HG03280 (cell line): ENCODE measurements at regions not wholly inside any gene's neighbourhood (a gene's known extent, or its start where the extent isn't known, plus 50 kb on each side); places are given as distances from the start of the nearest gene placed in this dataset.

ENCODE experiments used
- ATAC-seq: cut with Tn5 transposase; IDR thresholded peaks from one replicate; pipeline ENCODE4 v1.9.1; 2021; ENCODE audit warnings: mild to moderate bottlenecking, moderate library complexity; ENCODE audit not compliant: unreplicated experiment

DNA sequence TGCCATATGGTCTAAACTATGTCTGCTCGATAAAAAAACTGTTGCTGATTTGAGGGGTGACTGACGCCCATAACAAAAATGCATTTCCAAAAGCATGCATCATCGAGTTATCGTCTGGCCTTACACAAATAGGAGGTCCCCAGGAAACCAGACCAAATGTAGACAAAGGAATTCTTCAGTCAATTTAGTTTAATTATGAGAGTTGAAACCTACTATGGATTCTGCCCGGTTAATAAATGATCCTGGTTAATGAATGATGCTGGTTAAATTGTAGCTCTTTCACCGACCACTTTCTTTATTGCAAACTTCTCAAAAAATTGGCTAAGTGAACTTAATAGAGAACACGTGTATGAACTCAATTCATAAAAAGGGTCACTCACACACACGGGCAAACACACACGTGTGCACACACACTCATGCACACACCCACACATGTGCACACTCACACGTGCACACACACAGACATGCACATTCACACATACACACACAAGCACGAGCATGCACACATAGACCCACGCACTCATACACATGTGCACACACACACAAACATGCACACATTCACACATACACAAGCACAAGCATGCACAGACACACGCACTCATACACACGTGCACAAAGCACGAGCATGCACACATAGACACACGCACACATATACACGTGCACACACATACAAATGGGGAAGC, 59.0 kb upstream of the SALL3 start:
- no peak for ATAC-seq

DNA sequence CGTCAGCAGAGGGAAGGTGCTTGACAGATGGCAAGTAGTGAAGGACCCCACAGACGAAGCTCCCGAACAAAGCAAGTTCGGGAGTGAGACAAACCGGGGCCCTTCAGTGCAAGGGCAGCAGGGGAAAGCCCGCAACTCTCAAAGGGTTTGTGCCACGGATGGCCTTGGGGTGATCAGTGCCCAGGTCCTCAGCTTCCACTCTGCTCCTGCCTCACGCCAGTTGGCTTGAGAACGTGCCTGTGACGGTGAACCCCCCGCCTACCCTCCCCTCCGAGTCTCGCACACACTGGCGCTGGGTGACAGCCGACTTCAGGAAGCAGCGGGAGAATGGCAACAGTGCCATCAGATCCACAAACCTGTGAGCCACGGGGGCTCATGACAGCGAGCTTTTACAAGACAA, 56.8 kb upstream of the SALL3 start:
- no peak for ATAC-seq

DNA sequence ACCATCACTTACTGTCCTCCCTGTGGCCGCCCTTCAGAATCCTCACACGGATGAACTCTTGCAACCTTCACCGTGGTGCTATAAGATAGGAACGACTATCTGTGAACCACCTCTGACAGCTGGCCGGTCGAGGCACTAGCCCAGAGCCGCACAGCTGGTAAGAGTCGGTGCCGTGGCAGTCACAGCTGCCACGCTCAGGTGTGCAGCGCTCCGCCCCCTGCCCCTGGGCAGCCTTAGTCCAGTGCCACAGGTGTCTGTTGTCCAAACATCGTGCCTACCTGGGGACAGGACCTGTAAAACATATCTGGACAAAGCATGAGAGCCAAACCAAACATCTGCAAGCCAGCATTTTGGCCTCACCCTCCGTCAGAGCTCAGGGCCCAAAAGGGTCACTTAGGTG, 55.3 kb upstream of the SALL3 start:
- no peak for ATAC-seq

DNA sequence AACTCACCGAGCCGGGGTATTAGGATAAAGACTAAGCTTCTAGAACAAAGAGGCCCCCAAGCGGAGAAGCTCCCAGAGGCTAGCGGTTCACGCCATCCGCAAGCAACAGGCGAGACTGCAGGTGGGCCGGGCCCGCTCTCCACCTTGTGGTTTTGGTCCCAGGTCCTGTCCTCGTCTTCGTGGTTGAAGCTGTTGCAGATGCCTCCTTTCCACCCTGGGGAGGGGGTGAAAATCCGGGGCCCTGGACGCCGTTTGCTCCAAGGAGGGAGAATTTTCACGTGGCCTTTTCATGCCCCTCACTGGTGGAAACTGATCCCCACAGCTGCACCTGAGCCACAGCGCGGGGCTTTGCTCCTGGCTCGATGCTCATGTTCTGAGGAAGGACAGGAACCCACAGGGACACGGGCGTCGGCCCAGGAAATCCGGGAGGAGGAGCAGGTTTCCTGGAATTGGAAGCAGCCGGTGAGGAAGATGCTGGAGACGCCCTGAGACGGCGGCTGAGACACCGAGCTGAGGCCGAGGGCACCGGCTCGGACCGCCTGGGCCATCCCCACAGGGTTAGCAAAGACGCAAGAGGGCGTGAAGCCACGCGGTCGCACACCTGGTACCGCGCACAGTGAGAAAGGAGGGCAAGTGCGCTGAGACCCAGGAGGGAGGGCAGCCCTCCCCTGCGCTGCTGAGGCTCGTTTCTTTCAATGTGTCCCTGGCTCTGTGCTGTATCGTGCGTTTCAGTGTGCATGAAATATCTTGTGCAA, 54.7 kb upstream of the SALL3 start:
- ATAC-seq = no peak

DNA sequence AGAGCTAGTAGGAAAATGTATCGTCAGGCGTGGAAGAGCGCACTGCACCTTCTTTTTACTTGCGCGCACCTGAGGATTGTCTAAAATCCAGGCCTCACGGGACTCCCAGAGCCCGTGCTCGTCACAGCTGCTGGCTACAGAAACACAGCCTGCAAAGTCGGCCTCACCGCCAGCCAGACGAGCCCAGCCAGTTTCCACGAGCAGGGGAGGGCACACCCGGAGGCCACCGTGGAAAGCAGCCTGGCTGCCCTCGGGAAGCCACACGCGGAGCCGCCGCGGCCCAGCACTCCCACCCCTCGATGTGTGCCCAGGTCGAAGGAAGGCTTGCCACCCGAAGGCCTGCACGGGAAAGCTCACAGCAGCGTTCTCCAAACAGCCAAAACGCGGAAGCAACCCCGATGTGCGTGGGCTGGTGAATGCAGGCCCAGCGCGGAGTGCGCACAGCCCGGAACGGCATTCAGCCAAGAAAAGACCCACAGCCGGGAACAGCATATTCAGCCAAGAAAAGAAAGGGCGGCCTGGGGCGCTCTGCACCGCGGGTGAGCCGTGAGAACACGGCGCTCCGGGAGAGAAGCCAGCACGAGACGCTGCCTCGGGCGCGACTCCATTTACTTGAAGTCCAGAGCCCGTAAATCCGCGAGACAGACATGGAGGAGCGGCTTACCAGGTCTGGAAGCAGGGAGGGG, 53.9 kb upstream of the SALL3 start:
- ATAC-seq = no peak

DNA sequence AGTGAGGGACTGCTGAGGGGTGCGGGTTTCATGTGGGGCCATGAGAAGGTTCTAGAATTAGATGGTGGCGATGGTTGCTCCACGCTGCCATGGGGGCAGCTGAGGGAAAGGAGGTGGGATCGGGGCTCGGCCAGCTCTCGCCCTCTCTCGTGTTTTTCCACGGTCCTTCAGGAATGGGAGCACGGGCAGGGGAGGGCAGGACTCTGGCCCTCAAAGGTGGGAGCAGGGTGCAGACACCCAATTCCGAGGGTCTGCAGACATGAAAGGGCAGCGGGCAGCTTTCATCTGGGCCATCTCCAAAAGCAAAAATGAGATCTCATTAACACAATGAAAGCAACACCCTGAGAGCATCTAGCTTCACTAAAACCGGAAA, 53.4 kb upstream of the SALL3 start:
- no peak for ATAC-seq

DNA sequence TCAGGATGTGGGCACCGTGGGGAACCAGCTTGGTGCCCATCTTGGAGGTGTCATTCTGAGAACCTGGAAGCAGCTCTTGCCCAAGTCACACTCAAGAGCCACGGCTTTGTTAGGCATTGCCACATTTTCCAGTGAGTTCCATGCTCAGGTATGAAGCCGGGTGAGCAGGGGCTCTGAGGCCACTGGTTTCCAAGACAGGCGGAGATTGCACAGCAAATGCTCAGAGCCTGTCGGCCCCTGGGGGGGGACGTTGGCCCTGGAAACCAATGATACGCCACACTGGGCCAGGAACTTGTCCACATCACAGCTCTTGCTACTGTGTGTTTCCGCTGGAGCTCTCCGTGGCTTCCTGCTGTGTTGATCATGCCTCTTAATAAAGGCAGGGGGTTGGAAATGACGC, 52.5 kb upstream of the SALL3 start:
- no peak for ATAC-seq

DNA sequence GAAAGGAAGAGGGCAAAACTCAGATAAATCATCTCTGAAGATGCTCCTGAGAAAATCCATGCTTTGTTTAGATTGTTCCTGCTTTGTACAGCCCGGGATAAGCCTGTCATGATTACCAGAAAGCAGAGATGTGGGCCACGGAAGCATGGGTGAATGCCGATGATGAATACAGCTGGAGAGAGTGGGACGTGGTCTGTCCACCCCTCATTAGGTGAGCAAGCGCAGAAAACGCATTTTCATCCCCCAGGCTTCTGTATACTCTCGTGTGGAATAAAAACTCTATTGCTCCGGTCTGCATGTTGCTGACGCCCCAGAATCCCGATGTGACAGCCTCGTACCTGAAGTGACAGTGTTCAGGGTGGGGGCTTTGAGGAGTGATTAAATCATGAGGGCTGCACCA, 52.0 kb upstream of the SALL3 start:
- ATAC-seq = no peak

DNA sequence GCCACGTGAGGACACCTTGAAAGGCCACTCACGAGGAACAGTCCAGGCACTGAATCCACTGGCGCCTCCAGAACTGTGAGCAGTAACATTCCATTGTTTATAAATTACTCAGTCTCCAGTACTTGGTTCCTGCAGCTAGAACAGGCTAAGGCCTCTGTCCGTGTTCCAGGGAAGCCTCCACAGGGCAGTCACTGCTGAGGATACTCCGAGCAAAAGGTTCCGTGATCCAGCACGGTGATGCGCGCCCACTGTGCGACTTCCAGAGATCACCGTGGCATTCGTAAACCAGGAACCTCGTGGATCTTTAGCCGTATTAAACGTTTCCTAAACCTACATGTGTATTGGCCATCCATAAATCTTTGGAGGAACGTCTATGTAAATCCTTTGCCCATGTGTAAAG, 51.5 kb upstream of the SALL3 start:
- ATAC-seq = no peak

DNA sequence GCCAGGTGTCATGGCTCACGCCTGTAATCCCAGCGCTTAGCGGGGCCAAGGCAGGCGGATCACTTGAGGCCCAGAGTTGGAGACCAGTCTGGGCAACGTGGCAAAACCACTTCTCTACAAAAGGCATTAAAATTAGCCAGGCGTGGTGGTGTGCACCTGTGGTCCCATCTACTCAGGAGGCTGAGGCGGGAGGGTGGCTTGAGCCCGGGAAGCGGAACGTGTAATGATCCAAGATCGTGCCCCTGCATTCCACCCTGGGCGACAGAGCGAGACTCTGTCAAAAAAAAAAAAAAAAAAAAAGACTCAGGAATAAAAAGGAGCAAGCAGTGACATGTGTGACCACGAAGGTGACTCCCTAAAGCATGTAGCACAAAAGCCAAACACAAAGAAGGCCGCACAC, 50.1 kb upstream of the SALL3 start:
- no peak for ATAC-seq
